SJSA1 (cell line): ENCODE measurements at regions not wholly inside any gene's neighbourhood (a gene's known extent, or its start where the extent isn't known, plus 50 kb on each side); places are given as distances from the start of the nearest gene placed in this dataset.

Source experiments
- DNase-seq, 2 experiments: peaks; one replicate each; pipeline ENCODE4 v3.0.0-alpha.2; 2015 to 2020; ENCODE audit warnings: low spot score in 2 of 2, low read depth in 1 of 2
- H3K27ac ChIP-seq: fragments of 250-450 bp; sonication (Bioruptor Pico); 2 replicates; pipeline ENCODE4 v1.5.1; 2020; ENCODE audit warnings: mild to moderate bottlenecking, moderate library complexity
- H3K27me3 ChIP-seq: fragments of 250-450 bp; sonication (Bioruptor Pico); replicated peaks from 2 replicates; pipeline ENCODE4 v1.5.1; 2020; ENCODE audit warnings: mild to moderate bottlenecking, moderate library complexity
- H3K36me3 ChIP-seq: fragments of 250-450 bp; sonication (Bioruptor Pico); 2 replicates; pipeline ENCODE4 v1.5.1; 2020; ENCODE audit warnings: mild to moderate bottlenecking
- H3K4me1 ChIP-seq: fragments of 250-450 bp; sonication (Bioruptor Pico); replicated peaks from 2 replicates; pipeline ENCODE4 v1.6.1; 2021; ENCODE audit warnings: mild to moderate bottlenecking
- H3K4me3 ChIP-seq: fragments of 250-450 bp; sonication (Bioruptor Pico); 2 replicates; pipeline ENCODE4 v1.5.1; 2020; ENCODE audit warnings: mild to moderate bottlenecking
- H3K9me3 ChIP-seq: fragments of 250-450 bp; sonication (Bioruptor Pico); replicated peaks from 2 replicates; pipeline ENCODE4 v1.5.1; 2020; ENCODE audit warnings: mild to moderate bottlenecking

DNA sequence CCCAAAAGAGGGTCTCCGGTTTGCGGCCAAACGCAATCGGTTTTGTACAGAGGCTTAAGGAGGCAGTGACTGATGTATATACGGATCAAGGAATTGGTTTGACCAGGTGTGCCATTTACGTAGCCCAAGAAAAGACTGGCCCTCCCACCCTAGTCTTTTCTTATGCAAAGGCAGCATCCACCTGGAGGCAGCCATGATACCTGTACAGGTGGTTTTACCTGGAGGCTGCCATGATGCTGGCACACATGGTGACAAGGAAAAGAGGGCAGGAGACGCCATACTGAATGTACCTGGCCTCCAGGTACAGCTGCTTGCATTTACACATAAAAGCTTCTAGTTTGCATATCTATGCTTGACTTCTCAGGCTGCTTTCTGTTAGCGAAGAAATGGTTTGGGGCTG, 917.7 kb upstream of the INTU start:
- Histone ChIP-seq H3K27ac (no peak overlapping the region), H3K9me3 (no peaks in the 10 kb centered on the region), H3K27me3 (no peaks in the 10 kb centered on the region), H3K4me1 (no peaks in the 10 kb centered on the region), H3K36me3 (no peaks in the 10 kb centered on the region), H3K4me3 (no peak overlapping the region)
- no peak for DNase-seq

DNA sequence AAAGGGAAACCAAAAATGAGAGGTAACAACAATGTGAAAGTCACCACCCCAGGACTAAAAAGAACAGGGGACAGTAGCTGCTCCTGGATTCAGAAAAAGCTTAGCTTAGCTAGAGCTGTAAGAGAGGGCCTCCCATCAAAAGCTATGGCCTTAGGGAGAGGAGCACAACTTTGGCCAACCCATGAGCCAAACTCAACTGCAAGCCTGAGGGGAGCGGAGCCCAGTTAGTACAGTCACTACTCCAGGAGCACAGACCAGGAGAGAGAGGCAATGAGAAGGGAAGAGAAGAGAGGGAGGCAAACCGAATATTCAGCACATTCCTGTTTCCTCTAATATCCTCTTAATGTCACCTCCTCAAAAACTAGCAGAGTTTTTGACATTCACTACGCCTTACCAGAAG, 917.1 kb upstream of the INTU start:
- no peaks in the 10 kb centered on the region for H3K36me3 ChIP-seq

DNA sequence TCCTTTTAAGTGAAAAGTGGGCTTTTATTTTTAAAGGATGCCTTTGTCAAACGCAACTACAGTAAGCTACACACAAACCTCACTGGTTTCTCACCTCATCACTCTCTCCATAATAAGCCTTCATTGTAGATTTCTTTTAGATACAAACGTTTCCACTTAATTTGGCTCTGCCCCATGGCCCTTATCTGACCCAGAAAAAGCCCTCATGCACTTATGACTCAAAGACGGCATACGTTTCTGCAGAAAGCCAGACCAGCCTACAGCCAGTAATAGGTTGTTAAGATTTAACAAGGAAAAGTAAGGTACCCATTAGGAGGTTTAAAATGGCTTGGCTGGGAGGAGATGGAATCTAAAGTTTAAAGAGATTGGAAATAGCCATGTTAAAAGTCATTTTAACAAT, 914.6 kb upstream of the INTU start:
- H3K27me3 ChIP-seq: no peaks in the 10 kb centered on the region
- H3K4me3 ChIP-seq: no peak overlapping the region
- no peaks in the 10 kb centered on the region for H3K9me3 ChIP-seq
- no peaks in the 10 kb centered on the region for H3K36me3 ChIP-seq
- H3K27ac ChIP-seq: no peak overlapping the region
- DNase-seq: no peak
- H3K4me1 ChIP-seq: no peaks in the 10 kb centered on the region

More for the DNA sequence above, 917.1 kb upstream of the INTU start:
- no peak for DNase-seq
- no peaks in the 10 kb centered on the region for H3K9me3 ChIP-seq
- no peaks in the 10 kb centered on the region for H3K27me3 ChIP-seq
- no peaks in the 10 kb centered on the region for H3K4me1 ChIP-seq
- H3K27ac ChIP-seq: no peak overlapping the region
- no peak overlapping the region for H3K4me3 ChIP-seq

DNA sequence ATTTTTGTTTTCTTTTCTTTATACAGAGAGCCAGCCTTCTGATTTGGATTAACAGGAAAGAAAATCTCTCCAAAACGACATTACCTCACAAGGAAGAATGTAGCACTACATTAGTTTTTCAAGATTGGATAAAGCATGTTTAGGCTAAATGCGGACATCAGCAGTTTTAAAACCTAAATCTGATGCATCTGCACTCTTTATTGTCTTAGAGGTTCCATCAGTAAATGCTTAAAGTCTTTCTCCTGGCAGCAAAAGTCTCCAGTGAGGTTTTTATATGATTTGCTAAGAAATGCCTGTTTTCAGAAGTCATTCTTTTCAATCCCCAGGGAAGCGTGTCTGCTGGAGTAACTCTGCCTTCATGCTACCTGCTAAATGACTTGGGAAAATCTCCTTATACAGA, 912.9 kb upstream of the INTU start:
- H3K9me3 ChIP-seq: no peaks in the 10 kb centered on the region
- H3K36me3 ChIP-seq: no peaks in the 10 kb centered on the region
- H3K27me3 ChIP-seq: no peaks in the 10 kb centered on the region
- no peak overlapping the region for H3K4me3 ChIP-seq
- no peak overlapping the region for H3K27ac ChIP-seq
- no peak for DNase-seq
- H3K4me1 ChIP-seq: no peaks in the 10 kb centered on the region

DNA sequence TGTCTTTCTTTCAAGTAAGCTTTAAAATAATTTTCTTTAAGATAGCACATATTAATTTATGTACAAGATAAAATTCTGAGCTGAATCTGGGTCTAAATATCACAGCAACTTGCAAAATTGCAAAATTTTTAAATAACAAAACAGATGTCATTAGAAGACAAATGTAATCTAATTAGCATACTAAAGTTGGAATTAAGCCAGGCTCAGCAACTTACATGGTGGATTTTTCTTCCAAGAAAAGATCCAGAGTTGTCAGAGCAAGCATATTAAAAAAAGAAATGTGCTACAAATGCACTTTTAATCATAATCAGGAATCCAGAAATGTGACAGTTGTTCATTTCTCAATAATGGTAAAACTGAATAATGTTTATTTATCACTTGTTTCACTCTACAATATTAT, 906.9 kb upstream of the INTU start:
- Histone ChIP-seq H3K9me3 (no peaks in the 10 kb centered on the region), H3K4me1 (no peaks in the 10 kb centered on the region), H3K4me3 (no peak overlapping the region), H3K27ac (no peak overlapping the region), H3K27me3 (no peaks in the 10 kb centered on the region), H3K36me3 (no peaks in the 10 kb centered on the region)
- no peak for DNase-seq

DNA sequence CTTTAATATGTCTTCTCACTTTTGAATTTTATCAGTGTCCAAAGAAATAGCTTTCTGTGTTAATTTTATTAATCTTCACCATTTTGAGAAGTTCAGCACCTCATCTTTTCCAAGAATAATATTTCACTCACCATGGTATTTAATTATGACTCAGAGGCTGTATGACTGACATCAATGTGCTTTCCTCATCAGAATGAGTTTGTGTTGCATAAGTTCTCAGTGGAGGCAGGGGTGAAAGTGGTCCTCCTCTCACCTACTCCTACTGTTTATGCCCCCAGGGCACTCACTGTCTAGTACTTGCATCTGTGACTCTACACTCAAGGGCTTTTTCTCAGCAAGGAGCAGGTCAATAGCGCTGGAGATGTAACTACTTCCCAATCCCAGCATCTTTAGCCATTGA, 905.3 kb upstream of the INTU start:
- Histone ChIP-seq H3K27ac (no peak overlapping the region), H3K4me3 (no peak overlapping the region), H3K36me3 (no peaks in the 10 kb centered on the region), H3K4me1 (no peaks in the 10 kb centered on the region), H3K27me3 (no peaks in the 10 kb centered on the region), H3K9me3 (no peaks in the 10 kb centered on the region)
- DNase-seq: no peak

DNA sequence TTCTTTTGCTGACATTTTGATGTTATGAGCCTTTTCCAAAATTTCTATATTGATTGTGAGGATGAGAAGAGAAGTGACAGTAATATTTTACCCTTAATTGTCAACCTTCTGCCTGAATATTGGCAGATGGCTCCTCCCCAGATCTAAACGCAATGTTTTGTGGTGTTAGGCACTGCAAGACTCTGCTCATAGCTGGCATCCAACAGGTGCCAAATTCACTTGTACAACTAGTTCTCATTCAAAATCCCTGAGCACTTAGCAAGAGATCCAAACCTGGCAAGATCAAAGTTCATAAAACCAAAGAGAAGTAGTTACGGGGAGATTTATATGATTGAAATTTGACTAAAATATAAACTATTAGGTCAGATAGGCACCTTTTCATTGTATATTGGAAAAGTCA, 901.7 kb upstream of the INTU start:
- Histone ChIP-seq H3K27ac (no peak overlapping the region), H3K9me3 (no peaks in the 10 kb centered on the region), H3K4me3 (no peak overlapping the region), H3K27me3 (no peaks in the 10 kb centered on the region), H3K4me1 (no peaks in the 10 kb centered on the region), H3K36me3 (no peaks in the 10 kb centered on the region)
- no peak for DNase-seq

DNA sequence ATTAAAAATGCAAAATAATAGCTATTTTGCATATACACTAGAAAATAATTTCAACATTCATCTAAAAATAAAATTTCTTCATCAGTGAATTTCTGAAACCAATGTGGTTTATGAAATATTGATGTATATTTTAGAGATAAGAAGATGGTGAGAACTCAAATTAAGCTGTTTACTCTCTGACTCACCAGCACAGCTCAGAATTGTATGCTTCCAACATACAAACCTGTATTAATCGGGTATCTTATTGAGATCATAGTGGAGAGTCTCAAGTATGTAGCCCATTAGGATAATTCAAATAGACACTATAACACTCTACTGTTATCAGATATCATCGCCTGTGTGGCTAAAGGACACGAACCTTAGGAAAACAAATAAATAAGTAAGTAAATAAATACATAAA, 899.5 kb upstream of the INTU start:
- Histone ChIP-seq H3K27ac (no peak overlapping the region), H3K27me3 (no peaks in the 10 kb centered on the region), H3K9me3 (no peaks in the 10 kb centered on the region), H3K4me3 (no peak overlapping the region), H3K4me1 (no peaks in the 10 kb centered on the region), H3K36me3 (no peaks in the 10 kb centered on the region)
- DNase-seq: no peak

DNA sequence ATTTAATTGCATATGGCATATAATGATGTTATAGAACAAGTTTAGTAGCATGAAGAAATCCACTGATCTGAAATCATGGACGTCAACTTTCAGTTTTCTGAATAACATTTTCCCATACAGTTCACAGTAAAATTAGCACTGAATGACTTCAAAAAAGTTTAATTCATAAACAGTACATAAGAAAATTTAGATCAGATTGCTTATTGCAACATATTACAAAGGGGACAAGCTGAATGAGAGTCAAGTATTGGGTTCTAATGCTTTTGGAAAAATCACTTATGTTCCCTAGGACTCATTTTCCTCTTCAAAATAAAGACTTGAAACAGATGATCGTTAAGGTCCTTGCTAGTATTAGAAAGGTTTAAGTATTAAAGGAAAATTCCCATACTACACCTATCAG, 898.3 kb upstream of the INTU start:
- no peaks in the 10 kb centered on the region for H3K9me3 ChIP-seq
- no peak overlapping the region for H3K4me3 ChIP-seq
- H3K36me3 ChIP-seq: no peaks in the 10 kb centered on the region

DNA sequence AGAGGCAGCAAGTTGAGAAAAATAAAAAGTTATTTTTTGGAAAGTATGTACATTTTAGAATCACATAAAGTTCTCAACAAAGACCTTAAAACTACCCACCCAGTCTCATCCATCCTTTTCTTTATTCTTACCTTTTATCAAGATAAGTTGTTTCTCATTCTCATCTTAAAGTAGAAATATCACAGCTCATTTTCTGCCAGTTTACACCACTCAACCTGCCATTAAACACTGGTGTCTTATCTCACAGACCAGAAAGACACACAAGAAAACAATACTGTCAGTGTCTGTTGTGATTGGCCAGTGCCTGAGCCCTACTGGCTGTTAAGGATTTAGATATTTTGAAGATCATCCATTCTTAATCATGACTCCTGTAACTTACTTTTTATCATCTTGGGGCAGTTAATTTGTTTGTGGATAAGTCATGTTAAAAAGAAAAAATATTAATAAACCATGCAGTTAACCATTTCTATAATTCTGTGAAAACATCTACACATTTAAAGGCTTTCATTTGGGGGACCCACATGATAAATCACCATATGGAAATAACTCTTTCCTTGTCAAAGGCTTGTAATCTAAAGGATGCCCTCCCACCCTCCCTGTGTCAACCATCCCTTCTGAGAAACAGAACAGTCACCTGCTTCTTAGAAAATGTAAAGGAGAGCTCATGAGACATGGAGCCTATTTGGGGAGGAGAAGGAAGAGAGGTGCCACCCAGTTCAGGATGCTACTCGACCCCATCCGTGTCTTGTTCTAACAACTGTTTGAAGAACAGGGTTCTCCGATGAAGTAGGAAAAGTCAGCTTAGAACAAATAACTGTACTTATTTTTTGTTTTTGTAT, 897.2 kb upstream of the INTU start:
- DNase-seq: no peak
- Histone ChIP-seq H3K4me3 (no peak overlapping the region), H3K9me3 (no peaks in the 10 kb centered on the region), H3K27ac (no peak overlapping the region), H3K4me1 (no peaks in the 10 kb centered on the region), H3K27me3 (no peaks in the 10 kb centered on the region), H3K36me3 (no peaks in the 10 kb centered on the region)

More for the DNA sequence above, 898.3 kb upstream of the INTU start:
- H3K27ac ChIP-seq: no peak overlapping the region
- no peaks in the 10 kb centered on the region for H3K27me3 ChIP-seq
- no peaks in the 10 kb centered on the region for H3K4me1 ChIP-seq
- no peak for DNase-seq

DNA sequence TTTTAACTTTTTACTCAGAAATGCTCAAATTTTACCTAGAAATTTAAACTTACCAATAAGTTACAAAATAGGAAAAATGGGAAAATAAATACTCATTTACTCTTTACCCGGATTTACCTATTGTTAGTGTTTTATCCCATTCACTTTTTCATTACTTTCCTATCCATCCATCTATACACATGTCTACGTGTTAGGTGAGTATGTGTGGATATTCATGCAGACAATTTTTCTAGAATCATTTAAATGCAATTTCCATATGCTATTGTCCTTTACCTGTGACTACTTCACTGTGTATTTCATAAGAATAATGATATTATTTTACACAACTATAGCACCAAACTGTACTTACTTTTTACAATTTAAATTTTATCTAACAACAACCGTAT, 896.6 kb upstream of the INTU start:
- Histone ChIP-seq H3K36me3 (no peaks in the 10 kb centered on the region), H3K4me1 (no peaks in the 10 kb centered on the region), H3K4me3 (no peak overlapping the region), H3K9me3 (no peaks in the 10 kb centered on the region), H3K27me3 (no peaks in the 10 kb centered on the region), H3K27ac (no peak overlapping the region)
- DNase-seq: no peak

DNA sequence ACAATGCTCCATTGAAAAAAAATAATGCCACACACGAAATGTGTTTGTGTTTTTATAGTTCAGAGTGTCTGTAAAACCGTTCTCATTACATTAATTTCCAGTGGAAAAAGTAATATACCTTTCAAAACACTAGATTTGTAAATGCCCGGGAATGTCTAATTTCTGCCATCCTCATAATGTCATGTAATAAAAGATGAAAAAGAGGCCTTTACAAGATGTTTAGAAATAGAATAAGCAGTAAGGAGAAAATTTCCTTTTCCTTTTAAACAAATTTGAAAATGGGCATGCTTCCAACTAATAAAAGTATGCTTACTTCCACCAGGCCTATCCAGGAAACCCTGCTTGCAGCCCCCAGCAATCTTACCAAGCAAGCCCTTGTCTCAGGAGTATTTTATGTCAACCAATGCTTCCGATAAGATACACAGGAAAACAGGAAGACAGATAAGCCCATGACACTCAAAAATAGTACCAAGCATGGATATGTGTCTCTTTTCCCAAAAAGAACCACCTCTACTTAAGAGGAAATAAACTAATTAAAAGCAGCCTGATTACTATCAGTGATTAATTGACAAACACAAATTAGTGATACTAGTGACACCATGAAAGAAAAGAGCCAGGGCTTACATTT, 894.7 kb upstream of the INTU start:
- H3K36me3 ChIP-seq: no peaks in the 10 kb centered on the region

DNA sequence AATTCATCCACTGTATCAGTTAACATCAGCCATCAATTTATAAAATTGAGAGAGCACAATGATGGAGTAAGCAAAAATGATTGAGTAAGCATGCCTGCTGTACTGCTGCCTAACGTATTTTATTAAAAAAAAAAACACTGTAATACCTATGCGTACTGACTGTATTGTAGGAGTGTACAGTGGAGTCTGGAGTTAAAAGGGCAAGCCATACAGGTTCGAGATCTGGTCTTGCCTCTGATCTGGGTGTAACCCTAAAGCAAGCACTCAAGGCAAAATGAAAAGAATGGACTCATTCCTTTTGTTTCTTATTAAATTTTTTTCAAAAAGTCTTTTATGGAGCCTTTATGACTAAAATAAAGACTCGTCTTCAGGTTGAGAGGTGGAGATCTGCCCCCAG, 894.2 kb upstream of the INTU start:
- no peaks in the 10 kb centered on the region for H3K4me1 ChIP-seq
- no peaks in the 10 kb centered on the region for H3K36me3 ChIP-seq

More for the DNA sequence above, 894.7 kb upstream of the INTU start:
- Histone ChIP-seq H3K4me1 (no peaks in the 10 kb centered on the region), H3K9me3 (no peaks in the 10 kb centered on the region), H3K27me3 (no peaks in the 10 kb centered on the region), H3K4me3 (no peak overlapping the region), H3K27ac (no peak overlapping the region)
- no peak for DNase-seq

DNA sequence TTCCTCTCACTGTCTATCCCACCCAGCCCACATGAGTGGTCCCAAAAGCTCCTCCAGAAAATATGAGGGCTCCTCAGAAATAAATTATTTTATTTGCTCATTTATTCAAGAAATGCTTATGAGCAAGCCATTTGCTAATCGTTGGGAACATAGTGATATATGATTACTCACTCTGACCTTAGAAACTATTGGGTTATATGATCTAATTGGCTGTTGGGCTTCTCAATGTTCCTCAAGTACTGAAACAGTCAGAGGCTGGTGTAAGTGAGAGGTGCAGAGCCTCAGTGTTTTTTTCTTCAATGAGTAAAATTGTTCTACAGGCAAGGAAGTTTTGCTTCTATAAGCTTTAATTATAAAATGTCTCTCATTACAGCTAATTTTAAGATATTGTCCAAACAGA, 893.8 kb upstream of the INTU start:
- no peak for DNase-seq

More for the DNA sequence above, 894.2 kb upstream of the INTU start:
- H3K27me3 ChIP-seq: no peaks in the 10 kb centered on the region
- H3K9me3 ChIP-seq: no peaks in the 10 kb centered on the region
- no peak overlapping the region for H3K4me3 ChIP-seq
- H3K27ac ChIP-seq: no peak overlapping the region
- no peak for DNase-seq

More for the DNA sequence above, 893.8 kb upstream of the INTU start:
- no peak overlapping the region for H3K27ac ChIP-seq
- no peak overlapping the region for H3K4me3 ChIP-seq
- no peaks in the 10 kb centered on the region for H3K9me3 ChIP-seq
- no peaks in the 10 kb centered on the region for H3K27me3 ChIP-seq
- no peaks in the 10 kb centered on the region for H3K4me1 ChIP-seq
- H3K36me3 ChIP-seq: no peaks in the 10 kb centered on the region
